HG02885 (cell line): ENCODE measurements at regions not wholly inside any gene's neighbourhood (a gene's known extent, or its start where the extent isn't known, plus 50 kb on each side); places are given as distances from the start of the nearest gene placed in this dataset.
"Not testable (repeated sequence)": the region's sequence is repeated elsewhere in the genome, so short reads cannot be mapped to it uniquely, and the experiment has no call there.

ENCODE experiments used
- ATAC-seq: cut with Tn5 transposase; IDR thresholded peaks from one replicate; pipeline ENCODE4 v1.9.1; 2021; ENCODE audit warnings: mild to moderate bottlenecking; ENCODE audit not compliant: unreplicated experiment, poor library complexity

GRCh38 chr9:89939626-89940292 is 334.9 kb downstream of the GADD45G start:
- ATAC-seq, result no peak

DNA sequence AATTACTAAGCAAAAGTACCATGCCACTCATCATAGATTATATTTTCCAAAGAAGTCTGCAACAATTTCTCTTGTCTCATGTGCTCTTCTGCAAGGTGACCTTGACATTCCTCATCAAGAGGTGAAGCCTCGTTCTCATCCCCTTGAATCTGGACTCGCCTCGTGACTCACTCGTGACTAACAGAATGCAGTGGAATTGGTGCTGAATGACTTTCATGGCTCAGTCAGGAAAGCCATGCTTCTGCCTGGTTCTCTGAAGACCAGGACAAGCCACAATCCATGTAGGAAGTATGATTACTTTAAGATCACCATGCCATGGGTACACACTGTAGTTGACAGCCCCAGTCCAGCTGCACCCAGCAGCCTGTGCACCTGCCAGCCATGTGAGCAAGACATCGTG is 335.8 kb downstream of the GADD45G start:
- ATAC-seq, result no peak

GRCh38 chr9:89941875-89942274 is 337.1 kb downstream of the GADD45G start:
- ATAC-seq, result no peak

GRCh38 chr9:89942643-89943042 is 337.8 kb downstream of the GADD45G start:
- ATAC-seq, result no peak

GRCh38 chr9:89943309-89943708 is 338.5 kb downstream of the GADD45G start:
- ATAC-seq, result no peak

- no peak for ATAC-seq
Observed at GRCh38 chr9:89943728-89944127, 338.9 kb downstream of the GADD45G start.

DNA sequence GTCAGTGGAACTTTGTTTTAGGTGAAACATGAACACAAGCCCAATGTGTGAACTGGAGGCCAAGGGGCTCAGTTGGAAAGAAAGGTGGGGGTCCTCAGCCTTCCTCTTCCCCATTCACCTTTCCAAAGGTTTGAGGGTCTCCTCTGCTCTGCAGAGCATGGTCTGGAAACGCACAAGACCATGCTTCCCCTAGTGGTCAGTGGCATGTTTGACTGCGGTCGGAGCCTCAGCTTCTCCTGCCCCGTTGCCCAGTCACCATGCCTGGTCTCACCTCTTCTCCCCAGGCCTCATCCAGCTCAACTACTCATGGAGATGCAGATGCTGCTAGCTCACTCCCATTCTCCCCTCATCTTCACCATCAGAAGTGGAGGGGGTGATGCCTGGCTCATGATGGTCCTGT is 340.3 kb downstream of the GADD45G start:
- ATAC-seq, result no peak

DNA sequence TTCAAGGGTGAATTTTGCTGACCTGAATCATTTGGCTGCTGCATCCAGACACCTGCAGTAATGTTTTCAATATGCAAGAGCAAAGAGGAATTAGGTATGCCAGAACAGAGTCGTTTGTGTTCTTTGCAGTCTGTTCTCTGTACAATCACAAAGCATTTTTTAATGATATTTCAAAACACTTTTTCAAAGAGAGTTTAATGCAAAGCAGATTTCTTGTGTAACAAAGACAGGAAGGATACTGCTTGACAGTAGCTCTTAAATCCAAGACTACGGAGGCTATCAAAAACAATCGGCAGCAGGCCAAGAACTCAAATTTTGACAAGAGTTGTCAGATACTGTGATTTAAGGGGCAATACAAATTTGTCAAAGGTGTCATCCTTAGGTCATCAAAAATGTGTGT is 341.9 kb downstream of the GADD45G start:
- no peak for ATAC-seq

GRCh38 chr9:89949111-89949510 is 344.3 kb downstream of the GADD45G start:
- ATAC-seq, result no peak

DNA sequence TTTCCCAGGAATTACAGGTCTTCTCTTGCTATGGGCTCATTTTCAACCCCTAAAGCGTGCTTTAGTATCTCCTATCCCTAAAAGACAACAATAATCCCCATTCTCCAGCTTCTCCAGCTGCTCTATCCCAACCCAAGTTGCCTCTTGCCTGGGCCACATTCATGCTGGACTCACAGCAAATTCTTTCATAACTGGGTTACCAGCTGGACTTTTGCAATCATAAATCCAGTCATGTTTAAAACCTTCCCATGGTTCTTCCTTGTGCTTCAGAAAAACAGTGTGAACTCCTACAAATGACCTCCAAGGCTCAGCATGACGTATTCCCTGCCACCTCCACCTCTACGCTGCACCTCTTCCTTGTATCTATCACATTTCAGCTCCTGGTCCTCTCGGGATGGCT is 346.9 kb downstream of the GADD45G start:
- no peak for ATAC-seq

DNA sequence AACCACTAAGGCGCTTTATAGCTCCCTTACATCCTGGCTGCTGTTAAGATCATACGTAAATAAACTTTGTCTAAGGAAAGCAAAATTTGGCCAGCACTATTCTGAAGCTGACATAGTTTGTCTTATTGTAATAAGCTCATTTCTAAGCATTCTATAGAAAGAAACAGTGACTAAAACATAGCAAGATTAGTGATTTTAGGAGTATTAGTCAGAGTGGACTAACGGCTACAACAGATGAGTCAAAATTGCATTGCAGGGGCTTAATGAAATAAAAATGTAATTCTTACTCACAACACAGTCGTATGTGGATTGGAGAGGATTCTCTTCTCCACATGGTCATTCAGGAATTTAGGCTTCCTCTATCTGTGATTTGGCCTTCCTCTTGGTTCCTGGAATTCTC is 347.6 kb downstream of the GADD45G start:
- no peak for ATAC-seq

- ATAC-seq, result not testable (repeated sequence)
Observed at GRCh38 chr9:89953263-89953662, 348.5 kb downstream of the GADD45G start.

- no peak for ATAC-seq
Observed at GRCh38 chr9:89953824-89954615, 349.2 kb downstream of the GADD45G start.

DNA sequence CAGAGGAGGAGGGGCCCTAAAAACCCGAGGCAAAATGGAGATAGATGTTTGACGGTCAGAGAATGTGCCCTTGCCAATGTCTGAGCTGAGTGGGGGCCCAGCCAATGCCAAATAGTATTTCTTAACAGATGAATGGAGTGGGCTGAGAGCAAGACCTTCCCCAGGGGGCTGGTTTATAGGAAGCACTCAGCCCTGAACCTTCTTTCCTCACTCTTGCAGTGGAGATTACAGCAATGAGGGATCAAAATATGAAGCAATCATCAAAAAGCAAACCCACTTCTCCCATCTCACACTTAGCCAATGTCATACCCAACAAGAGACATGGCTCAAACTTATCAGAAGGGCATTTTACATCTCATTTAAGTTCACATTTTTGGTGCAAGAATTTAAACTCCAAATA is 350.3 kb downstream of the GADD45G start:
- no peak for ATAC-seq

GRCh38 chr9:89955626-89956025 is 350.8 kb downstream of the GADD45G start:
- no peak for ATAC-seq

DNA sequence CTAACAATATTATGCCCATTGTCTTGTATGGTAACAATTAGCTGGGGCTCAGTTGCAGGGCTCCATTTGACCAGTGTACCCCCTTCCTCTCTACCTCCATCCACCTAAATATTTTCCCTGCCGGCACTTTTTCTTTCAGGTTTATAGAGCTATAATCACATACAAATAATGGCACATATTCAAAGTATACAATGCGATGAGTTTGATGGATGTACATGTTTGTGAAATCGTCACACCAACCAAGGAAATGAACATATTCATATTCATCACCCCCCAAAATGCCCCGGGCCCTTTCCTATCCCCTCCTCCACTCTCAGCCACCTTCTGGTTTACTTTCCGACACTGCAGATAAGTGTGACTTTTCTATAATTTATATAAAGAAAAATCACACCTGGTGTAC is 351.5 kb downstream of the GADD45G start:
- no peak for ATAC-seq

GRCh38 chr9:89956907-89957306 is 352.1 kb downstream of the GADD45G start:
- no peak for ATAC-seq

DNA sequence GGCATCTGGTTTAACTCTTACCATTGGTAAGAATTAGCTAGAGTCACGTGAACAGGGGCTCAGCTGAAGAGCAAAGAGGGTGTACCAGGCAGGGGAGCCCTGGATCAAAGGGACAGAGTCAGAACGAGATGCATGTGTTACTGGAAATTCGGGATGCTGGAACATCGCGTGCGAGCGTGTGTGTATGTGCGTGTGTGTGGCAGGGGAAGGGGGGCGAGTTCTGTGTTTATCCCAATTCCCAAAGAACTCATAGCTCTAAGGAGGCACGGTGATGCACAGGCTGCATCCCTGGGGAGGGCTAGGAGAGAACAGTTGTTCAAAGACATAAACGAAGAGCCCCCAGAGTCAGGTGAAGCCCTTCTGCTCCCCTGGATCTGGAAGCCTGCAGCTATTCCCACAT is 353.3 kb downstream of the GADD45G start:
- no peak for ATAC-seq

- ATAC-seq, result no peak
Observed at GRCh38 chr9:89961616-89962341, 357.0 kb downstream of the GADD45G start.

DNA sequence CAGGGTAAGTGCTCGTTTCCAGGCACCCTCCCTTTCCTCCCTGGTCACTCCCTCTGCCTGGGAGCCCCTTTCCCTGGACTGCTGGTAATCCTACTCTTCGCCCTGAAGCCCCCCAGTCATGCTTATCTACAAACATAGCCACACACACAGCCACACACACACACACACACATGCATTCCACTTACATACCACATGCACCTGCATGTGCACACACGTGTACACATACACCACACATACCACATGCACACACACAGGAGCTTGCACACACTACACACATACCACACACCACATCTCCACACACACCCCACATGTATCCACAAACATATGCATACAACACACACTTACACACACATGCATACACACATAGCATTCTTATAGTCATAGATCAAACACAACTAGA is 358.5 kb downstream of the GADD45G start:
- no peak for ATAC-seq

DNA sequence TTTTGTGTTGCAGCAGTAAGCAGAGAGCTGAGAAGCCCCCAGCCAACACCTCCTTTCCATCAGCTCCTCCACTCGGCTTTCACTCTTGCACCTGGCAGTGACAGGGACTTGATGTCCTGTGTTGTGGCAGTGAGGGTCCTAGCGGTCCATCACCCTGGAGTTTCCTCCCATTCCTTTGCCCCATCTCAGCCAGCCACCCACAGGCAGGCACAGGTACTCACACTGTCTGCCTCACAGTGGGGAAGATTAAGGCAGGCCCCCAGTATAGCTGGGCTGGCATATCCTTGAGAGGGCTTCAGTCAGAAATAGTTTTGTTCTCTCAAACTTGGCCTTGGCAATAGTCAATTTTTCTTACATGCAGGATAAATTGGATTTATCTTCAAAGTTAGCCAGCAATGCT is 362.7 kb downstream of the GADD45G start:
- no peak for ATAC-seq
